ENCODE measurements at regions not wholly inside any gene's neighbourhood (a gene's known extent, or its start where the extent isn't known, plus 50 kb on each side); places are given as distances from the start of the nearest gene placed in this dataset.

DNA sequence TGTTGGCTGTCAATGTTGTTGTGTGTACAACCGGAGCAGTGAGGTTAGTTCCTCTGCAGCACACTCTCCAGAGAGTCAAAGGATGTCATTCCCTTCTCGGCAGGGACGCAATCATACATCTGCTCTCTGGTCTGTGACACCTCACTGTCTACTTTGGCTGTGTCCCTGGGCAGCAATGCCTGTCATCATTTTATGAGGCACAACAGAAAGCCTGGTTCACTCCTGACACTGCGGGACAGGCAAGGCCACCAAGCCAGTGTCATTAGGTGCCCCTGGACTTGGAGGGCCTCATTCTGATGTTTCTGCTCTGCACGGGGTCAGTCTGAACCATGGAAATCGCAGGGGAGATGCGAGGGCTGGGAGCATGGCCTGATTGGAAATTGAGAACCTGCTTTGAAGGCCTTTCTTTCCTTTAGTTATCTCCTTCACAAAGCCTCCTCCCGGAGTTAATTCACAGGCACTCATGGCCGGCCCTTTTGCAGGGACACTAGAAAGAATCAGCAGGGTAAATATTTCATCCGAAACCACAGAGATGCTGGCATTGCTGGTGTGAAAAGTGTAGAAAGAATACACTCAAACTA lies 284.4 kb downstream of the ZNF536 start:
- H3K27ac Mint-ChIP-seq = no peak overlapping the region
- peaks cover 7% of the 10 kb centered on the region for H3K9me3 Mint-ChIP-seq (ENCODE audit: low read depth)
- H3K4me1 Mint-ChIP-seq (ENCODE audit: low read depth) = no peaks in the 10 kb centered on the region
- H3K4me3 Mint-ChIP-seq = no peak overlapping the region
- no peaks in the 10 kb centered on the region for H3K36me3 Mint-ChIP-seq
- H3K27me3 Mint-ChIP-seq = peaks cover 6% of the 10 kb centered on the region

- H3K27me3 Mint-ChIP-seq = peaks cover 12% of the 10 kb centered on the region
These were observed 281.6 kb downstream of the ZNF536 start for GRCh38 chr19:30653646-30654386.

DNA sequence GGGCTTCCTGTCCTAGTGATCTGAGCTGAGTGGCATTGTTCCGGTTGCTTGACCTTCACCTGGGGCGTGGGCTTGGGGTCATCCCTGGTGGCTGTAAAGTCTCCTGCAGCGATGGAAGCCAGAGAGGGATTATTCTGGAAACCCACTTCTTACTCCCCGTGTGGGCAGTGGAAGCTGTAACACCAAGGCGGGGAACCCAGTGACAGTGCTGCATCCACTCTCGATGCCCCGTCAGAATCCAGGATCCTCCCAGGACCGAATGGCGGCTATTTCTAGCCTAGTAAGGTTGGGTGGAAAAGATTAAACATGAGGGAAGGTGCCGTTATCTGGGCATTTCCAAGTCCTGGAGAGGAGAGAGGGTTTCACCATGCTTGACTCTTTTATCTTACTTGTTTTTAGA lies 280.6 kb downstream of the ZNF536 start:
- peaks cover 12% of the 10 kb centered on the region for H3K27me3 Mint-ChIP-seq
- no peak overlapping the region for H3K27ac Mint-ChIP-seq
- H3K9me3 Mint-ChIP-seq (ENCODE audit: low read depth) = no peaks in the 10 kb centered on the region
- no peak overlapping the region for H3K4me3 Mint-ChIP-seq
- H3K36me3 Mint-ChIP-seq = no peaks in the 10 kb centered on the region
- H3K4me1 Mint-ChIP-seq (ENCODE audit: low read depth) = no peaks in the 10 kb centered on the region

More at GRCh38 chr19:30653646-30654386, 281.6 kb downstream of the ZNF536 start:
- no peaks in the 10 kb centered on the region for H3K36me3 Mint-ChIP-seq
- no peaks in the 10 kb centered on the region for H3K4me1 Mint-ChIP-seq (ENCODE audit: low read depth)
- no peak overlapping the region for H3K4me3 Mint-ChIP-seq
- peaks cover 3% of the 10 kb centered on the region for H3K9me3 Mint-ChIP-seq (ENCODE audit: low read depth)
- no peak overlapping the region for H3K27ac Mint-ChIP-seq

DNA sequence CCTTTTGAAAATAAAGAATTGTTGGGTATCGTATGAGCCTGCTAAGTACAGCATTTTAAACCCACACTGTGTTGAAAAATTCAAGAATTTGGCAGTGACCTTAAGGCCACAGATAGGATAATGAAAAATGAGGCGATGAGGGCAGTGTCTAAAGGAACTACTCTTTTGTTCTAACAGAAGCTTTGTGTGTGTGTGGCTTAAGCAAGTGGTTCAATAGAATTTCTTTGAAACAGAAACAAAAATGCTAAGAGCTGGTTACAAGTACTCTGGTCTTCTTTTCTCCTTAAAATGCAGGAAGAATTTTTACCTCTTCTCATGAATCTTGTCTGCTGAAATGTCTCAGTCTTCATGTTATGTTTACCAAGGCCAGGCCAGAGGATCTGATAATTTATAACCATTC lies 279.5 kb downstream of the ZNF536 start:
- Mint-ChIP-seq H3K9me3 (ENCODE audit: low read depth) (no peaks in the 10 kb centered on the region), H3K27me3 (peaks cover 16% of the 10 kb centered on the region), H3K4me1 (ENCODE audit: low read depth) (no peaks in the 10 kb centered on the region), H3K27ac (no peak overlapping the region), H3K36me3 (no peaks in the 10 kb centered on the region), H3K4me3 (no peak overlapping the region)

DNA sequence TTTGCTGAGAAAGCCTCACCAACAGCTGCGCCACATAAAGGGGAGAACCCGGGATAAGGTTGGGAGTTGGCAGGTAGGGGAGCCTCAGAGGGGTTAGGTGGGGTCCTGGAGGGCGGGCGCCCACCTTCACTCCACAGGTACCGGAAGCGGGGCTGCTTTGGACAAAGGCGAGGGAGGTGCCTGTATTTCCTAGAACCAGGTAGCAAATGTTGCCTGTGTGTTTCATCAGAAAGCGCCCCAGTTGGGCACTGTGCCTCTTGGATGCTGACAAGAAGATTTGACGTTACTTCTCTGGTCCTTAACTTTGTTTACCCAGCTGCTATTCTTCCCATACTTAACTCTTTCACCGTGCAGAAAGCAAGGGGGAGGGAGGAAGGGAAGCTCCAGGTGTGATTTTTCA lies 278.9 kb downstream of the ZNF536 start:
- Mint-ChIP-seq H3K4me1 (ENCODE audit: low read depth) (no peaks in the 10 kb centered on the region), H3K27me3 (peaks cover 13% of the 10 kb centered on the region), H3K36me3 (no peaks in the 10 kb centered on the region), H3K4me3 (no peak overlapping the region), H3K27ac (no peak overlapping the region), H3K9me3 (ENCODE audit: low read depth) (no peaks in the 10 kb centered on the region)

DNA sequence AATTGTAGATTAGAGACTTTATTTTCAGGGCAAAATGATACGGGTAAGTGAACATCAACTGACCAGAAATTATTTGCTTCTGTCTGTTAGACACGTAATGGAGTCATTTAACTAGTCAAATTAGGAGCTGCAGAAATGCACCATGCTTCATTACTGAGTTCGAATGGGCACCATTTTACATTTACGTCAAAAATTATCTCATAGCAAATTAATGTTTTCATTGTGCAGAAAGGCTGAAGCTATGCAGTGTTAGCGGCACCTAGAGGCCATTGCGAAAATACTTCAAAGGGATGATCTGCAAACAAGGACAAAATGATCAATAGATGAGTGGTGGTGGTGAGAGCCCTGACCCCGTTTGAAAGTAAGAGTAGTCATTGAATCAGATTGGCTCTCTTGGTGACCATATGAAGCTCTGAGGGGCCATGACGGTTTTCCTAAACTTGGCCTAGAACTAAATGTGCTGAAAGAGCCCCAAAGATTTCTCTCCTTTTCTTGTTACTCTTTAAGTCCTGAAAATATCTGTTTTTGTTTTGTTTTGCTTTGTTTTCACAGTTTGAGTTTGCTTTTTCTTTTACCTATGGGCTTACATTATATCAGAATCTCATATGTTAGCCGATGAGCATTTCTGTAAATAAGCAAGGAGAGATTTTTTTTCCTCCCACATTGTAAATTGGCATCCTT lies 277.9 kb downstream of the ZNF536 start:
- H3K27ac Mint-ChIP-seq = no peak overlapping the region
- H3K27me3 Mint-ChIP-seq = peaks cover 9% of the 10 kb centered on the region
- H3K4me3 Mint-ChIP-seq = no peak overlapping the region
- H3K4me1 Mint-ChIP-seq (ENCODE audit: low read depth) = no peaks in the 10 kb centered on the region
- no peaks in the 10 kb centered on the region for H3K36me3 Mint-ChIP-seq
- no peaks in the 10 kb centered on the region for H3K9me3 Mint-ChIP-seq (ENCODE audit: low read depth)

- Mint-ChIP-seq H3K9me3 (ENCODE audit: low read depth) (no peaks in the 10 kb centered on the region), H3K27me3 (peaks cover 9% of the 10 kb centered on the region), H3K36me3 (no peaks in the 10 kb centered on the region), H3K4me1 (ENCODE audit: low read depth) (no peaks in the 10 kb centered on the region), H3K4me3 (no peak overlapping the region), H3K27ac (no peak overlapping the region)
These were observed 277.0 kb downstream of the ZNF536 start for GRCh38 chr19:30648866-30649862.

GRCh38 chr19:30647891-30648720 lies 275.9 kb downstream of the ZNF536 start:
- Mint-ChIP-seq H3K9me3 (ENCODE audit: low read depth) (no peaks in the 10 kb centered on the region), H3K4me1 (ENCODE audit: low read depth) (no peaks in the 10 kb centered on the region), H3K36me3 (no peaks in the 10 kb centered on the region), H3K4me3 (no peak overlapping the region), H3K27ac (no peak overlapping the region), H3K27me3 (peaks cover 9% of the 10 kb centered on the region)

GRCh38 chr19:30646806-30647205 lies 274.6 kb downstream of the ZNF536 start:
- H3K27ac Mint-ChIP-seq = no peak overlapping the region
- peaks cover 9% of the 10 kb centered on the region for H3K27me3 Mint-ChIP-seq
- no peaks in the 10 kb centered on the region for H3K9me3 Mint-ChIP-seq (ENCODE audit: low read depth)
- no peak overlapping the region for H3K4me3 Mint-ChIP-seq
- H3K36me3 Mint-ChIP-seq = no peaks in the 10 kb centered on the region
- no peaks in the 10 kb centered on the region for H3K4me1 Mint-ChIP-seq (ENCODE audit: low read depth)

DNA sequence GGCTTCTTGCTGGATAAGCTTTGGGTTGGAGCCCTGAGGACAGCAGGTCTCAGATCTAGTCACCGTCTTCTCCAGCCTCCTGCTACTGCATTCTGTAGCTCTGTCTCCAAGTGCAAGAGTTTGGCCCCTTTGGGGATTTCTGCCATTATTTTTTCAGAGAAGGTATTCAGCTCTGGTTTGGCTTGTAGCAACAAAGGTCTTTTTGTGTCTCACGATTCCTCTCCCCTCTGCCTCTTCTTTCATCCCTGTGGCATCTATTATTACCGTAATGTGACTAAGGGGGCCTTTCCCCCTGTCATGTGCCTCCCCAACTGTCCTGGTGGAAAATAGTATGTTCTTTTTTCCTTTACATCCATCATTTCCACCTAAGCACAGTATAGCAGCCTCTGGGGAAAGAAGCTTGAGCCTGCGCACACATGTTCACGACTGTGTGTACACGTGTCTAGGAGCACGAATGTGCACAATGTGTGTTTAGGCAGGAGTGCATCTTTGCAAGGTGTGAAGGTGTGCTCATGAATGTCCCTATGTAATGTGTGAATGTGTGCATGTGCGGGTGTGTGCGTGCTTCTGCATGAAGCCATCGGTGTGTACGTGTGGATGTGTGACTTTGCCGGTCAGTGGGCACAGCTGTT lies 273.9 kb downstream of the ZNF536 start:
- peaks cover 9% of the 10 kb centered on the region for H3K27me3 Mint-ChIP-seq
- H3K27ac Mint-ChIP-seq = no peak overlapping the region
- no peaks in the 10 kb centered on the region for H3K36me3 Mint-ChIP-seq
- H3K4me3 Mint-ChIP-seq = no peak overlapping the region
- H3K4me1 Mint-ChIP-seq (ENCODE audit: low read depth) = no peaks in the 10 kb centered on the region
- no peaks in the 10 kb centered on the region for H3K9me3 Mint-ChIP-seq (ENCODE audit: low read depth)

GRCh38 chr19:30640252-30640965 lies 268.2 kb downstream of the ZNF536 start:
- no peak overlapping the region for H3K4me3 Mint-ChIP-seq
- no peaks in the 10 kb centered on the region for H3K9me3 Mint-ChIP-seq (ENCODE audit: low read depth)
- H3K36me3 Mint-ChIP-seq = no peaks in the 10 kb centered on the region
- no peak overlapping the region for H3K27ac Mint-ChIP-seq
- H3K4me1 Mint-ChIP-seq (ENCODE audit: low read depth) = no peaks in the 10 kb centered on the region
- peaks cover 1% of the 10 kb centered on the region for H3K27me3 Mint-ChIP-seq

GRCh38 chr19:30638889-30639288 lies 266.7 kb downstream of the ZNF536 start:
- Mint-ChIP-seq H3K4me1 (ENCODE audit: low read depth) (no peaks in the 10 kb centered on the region), H3K4me3 (no peak overlapping the region), H3K36me3 (no peaks in the 10 kb centered on the region), H3K27me3 (peaks cover 1% of the 10 kb centered on the region), H3K27ac (no peak overlapping the region), H3K9me3 (ENCODE audit: low read depth) (no peaks in the 10 kb centered on the region)

DNA sequence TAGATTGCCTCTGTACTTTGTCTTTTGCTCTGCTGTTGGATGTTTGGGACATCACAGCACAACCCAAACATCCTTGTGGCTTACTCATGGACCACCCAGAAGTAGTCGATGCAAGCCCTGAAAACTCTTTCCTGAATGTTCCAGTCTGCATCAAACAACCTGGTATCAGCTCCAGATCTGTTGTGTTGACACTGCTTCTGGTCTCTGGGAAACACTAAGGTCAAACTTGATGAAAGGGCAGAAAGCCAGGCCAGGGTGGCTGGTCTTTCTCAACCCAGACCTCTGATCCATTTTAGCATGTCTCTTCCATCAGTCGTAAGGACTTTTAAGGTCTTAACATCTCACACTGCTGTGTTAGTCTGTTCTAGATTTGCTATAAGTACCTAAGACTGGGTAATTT lies 265.7 kb downstream of the ZNF536 start:
- H3K4me3 Mint-ChIP-seq = no peak overlapping the region
- no peaks in the 10 kb centered on the region for H3K36me3 Mint-ChIP-seq
- peaks cover 1% of the 10 kb centered on the region for H3K27me3 Mint-ChIP-seq
- no peaks in the 10 kb centered on the region for H3K4me1 Mint-ChIP-seq (ENCODE audit: low read depth)
- H3K9me3 Mint-ChIP-seq (ENCODE audit: low read depth) = no peaks in the 10 kb centered on the region
- no peak overlapping the region for H3K27ac Mint-ChIP-seq

Measured in activated naive CD8-positive, alpha-beta T cell (primary cell).